ENCODE measurements at regions not wholly inside any gene's neighbourhood (a gene's known extent, or its start where the extent isn't known, plus 50 kb on each side); places are given as distances from the start of the nearest gene placed in this dataset.
A peak's percentile ranks its signal among the peaks of the same experiment; 100 is the strongest.

DNA sequence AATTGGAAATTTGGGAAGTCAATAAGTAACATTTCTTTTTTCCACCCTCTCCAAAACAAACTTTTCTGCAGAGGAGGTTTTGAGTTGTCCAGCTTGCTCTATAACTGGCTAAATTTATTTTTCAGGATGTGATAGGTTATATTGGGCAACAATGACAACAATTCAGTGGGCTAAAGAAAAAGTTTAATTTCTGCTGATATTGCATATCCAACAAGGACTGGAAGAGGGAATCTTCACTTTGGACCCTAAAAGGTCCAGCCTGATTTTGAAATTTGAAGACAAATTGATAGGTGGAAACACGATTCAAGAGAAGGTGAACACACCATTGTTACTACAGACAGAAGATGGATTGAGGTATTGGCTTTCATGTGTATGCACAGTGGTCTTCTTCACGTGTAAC lies 393.1 kb downstream of the BRINP1 start:
- DNase-seq, result no peak

- peak; percentile 97 for DNase-seq
Observed at GRCh38 chr9:118984607-118985006, 384.6 kb downstream of the BRINP1 start.

DNA sequence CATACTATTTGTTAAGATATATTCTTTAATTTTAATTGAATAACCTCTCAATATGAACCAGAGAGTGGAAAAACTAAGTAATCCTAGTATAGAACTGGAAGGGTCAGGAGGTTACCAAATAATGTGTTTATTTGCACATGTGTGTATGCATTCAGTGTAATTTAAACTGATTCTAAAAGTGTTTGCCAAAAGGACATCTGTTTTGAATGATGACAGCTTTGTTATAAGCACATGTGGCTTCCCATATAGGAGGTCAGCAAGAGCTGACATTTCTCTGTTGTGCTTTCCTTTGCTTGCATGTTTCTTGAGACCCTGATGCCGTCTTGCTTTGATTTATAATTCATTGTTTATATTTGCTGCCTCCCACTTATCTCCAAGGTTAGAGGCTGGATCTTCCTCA lies 383.4 kb downstream of the BRINP1 start:
- peak; percentile 86 for DNase-seq

- DNase-seq, result no peak
Observed at GRCh38 chr9:118987167-118987566, 382.1 kb downstream of the BRINP1 start.

DNA sequence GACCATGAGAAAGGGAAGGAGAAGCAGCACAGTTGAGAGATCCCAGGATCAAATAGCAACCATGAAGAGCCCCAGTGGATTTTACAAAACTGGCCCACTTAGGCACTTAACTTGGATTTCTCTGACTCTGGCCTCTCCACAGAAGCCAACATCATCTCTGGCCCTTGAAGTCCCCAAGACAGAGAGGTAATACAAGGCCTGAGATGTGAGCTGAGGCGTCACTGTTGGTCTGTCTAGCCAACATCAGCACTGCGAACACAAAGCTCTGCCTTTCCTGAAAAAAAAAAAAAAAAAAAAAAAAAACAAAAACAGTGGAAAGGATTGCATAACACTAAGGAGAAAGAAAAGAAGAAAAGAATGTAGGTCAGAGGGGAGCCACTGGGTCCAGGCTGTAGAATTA lies 378.3 kb downstream of the BRINP1 start:
- no peak for DNase-seq

GRCh38 chr9:118991366-118992285 lies 377.6 kb downstream of the BRINP1 start:
- DNase-seq, result no peak

DNA sequence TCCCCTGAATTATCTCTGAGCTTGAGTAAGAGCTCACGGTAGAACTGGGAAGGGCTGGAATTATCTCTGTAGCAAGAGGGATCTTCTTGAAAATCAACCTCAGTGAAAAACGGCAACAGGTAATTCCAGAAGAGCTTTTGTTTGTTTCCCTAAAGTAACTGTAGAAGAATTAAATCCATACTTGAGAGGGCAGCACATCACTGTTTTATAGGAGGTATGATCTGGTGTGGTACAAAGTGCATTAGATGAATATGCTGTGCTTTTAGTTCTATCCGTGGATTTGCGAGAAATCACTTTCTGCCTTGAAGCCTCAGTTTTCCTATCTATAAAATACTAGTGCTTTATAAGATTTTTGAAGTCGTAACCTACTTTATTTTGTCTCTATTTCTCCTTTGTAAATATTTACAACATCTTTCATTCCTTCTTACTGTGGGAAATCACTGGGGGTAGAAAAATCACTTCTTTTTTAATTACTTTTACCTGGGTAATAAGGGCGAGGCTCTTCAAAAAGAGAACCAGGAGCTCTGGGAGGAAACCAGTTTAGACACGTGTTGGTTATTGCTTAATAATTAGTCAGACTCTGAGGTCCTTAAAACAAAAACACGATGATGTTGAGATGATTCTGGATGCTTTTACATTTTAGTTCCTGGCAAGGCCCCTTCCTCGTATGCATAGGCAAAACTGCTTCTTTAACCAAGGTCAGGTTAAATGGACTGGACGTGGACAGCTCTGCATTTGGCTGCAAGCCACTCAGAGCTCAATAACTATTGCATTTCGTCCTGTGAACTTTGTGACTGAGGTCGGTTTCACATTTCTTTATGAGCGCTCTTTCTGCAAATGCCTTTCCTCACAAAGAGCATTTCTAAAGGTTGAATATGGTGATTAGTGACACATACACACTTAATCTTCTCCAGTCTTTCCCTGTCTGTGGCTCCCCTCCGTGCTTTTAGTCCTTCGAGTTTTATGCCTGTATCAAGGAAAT lies 376.1 kb downstream of the BRINP1 start:
- DNase-seq, result peak; percentile 12

DNA sequence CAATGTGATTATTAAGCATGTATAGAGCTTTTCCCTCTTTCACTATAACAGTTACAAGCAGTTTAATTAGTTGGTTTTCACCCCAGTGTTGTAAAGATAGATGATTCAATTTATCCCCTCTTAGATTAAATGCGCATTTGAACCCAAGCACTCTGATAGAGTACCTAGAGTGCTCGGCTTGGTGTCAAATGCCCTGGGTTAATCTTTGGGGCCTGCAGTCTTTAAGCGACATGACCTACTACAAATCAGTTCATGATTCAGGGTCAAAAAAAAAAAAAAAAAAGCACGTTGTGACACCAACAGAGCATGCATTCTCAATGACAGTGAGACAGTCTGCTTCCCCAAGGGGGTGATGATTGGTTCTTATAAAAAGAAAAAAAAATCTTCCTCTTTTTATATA lies 375.3 kb downstream of the BRINP1 start:
- DNase-seq, result no peak

DNA sequence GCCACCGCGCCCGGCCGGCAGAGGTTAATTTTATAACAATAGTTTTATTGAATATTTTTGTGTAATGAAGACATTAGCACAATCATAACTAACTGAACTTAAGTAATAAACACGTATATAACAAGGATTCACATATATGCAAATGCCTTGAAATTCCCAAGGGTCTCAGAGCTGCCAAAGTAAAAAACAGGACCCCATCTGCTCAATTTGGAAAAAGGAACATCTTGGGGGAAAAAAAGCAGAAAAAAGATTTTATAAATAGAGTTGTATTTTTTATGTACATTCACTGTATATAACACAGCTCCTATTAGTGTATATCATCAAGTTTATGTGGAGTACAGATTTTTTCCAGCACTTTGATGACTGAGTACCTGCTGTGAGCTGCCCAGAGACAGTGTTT lies 366.7 kb downstream of the BRINP1 start:
- no peak for DNase-seq

- peak; percentile 62 for DNase-seq
Observed at GRCh38 chr9:119003201-119003611, 366.0 kb downstream of the BRINP1 start.

DNA sequence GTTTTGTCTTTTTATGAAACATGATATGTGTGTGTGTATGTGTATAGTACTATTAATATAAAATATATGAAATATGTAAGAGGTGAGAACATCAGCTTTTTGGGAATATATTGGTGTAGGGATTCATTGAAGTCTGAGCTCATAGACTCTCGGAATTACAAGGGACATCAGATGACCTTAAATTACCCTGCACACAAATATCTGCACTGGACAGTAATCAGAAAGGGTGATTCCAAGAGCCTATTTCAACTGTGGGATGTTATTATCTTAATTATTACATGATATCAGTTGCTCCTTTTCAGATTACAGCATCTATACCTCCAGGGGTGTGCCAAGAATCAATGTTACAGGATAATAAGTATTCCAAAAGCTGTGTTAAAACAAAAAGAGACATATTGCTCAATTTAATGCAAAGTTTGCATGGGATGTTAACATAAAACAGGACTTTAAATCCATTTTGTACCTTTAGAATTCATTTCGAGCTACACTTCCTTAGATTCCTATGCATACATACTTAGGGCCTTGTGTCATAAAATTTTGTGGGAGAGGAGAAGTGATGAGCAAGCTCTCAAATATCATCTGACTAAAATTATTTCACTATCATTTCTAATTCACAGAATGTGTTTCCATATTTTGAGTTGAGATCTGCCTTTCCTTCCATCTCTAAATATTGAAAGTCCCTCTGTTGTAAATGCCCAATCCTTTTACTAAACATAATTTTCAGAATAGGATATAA lies 365.2 kb downstream of the BRINP1 start:
- no peak for DNase-seq

DNA sequence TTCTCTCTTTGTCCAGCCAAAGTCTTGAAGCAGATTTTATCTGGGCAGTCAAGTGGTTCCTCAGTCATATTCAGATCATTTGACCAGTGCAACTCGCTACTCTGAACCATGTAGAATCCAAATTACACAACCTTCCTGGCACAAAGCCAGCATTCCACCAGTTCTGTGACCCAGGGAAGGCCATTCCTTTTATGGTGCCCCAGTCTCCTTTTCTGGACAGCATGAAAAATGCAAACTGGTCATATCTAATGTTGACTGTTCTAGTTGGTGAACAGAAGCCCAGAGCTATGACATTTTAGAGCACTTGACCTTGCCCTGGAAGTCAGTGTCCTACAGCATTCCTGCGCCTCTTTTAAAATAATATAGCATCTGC lies 364.6 kb downstream of the BRINP1 start:
- peak; percentile 55 for DNase-seq

- DNase-seq, result no peak
Observed at GRCh38 chr9:119005162-119005561, 364.1 kb downstream of the BRINP1 start.

DNA sequence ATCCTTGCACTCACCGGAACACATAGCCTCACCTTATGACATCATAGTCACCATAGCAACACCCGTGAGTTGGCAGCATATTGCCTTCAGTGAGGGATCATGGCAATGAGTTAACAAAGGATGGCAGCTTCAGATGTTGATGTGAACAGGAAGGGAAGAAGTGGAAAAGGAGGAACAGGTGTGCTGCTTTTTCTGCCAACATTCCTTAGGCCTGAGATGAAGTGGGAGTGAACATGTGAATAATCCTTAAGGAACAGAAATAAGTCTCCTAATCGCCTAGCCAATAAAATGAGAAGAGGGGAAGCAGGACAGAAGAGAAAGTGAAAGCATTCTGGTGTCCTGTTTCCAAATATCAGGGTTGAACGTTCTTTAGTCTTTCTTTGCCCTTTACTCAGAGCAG lies 360.0 kb downstream of the BRINP1 start:
- DNase-seq, result peak; percentile 41

DNA sequence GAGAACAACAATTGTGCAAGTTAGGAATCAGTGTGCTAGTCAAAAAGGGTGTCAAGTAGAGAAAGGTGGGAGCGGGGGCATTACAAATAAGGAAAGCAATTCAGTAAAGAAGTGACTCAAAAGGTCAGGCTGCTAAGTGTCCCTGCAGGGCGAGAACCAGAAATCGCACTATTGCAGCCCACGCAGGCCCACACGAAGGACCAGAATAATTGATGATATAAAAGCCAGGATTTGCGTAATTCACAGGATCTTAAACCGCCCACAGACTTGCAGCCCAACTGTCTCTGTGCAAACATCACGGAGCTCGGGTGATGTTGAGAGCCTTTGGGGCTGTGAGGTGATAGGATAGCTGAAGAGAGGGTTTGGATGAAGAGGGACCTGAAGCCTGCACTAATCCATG lies 349.0 kb downstream of the BRINP1 start:
- no peak for DNase-seq

DNA sequence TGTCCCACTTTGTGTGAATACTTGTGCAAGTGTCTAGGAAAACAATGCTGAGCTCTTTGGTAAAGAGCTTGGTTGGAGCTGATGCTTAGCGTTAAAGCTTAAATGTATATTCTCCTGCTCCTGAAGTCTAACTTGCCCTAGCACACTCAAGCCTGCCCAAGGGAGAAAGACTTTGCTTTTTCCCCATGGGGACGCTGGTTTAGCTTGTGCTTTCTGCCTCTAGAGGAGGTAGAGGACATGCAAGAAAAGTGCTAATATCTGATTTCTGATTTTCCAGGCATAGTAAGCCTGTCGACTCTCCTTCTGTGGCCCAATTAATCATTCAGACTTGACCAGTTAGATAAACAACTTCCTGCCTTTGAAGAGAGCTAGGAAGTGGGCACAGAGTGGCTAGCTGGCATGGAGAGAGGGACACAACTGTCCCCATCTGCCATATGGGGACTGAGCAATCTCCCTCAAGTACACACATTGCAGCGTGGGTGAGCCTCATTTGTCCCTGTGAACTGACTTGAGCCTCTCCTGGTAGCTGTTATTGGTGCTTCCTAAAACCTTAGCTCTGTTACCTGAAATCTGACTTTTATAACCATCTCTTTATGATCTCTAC lies 348.4 kb downstream of the BRINP1 start:
- peak; percentile 22 for DNase-seq

- DNase-seq, result peak; percentile 94
Observed at GRCh38 chr9:119026120-119026519, 343.1 kb downstream of the BRINP1 start.

GRCh38 chr9:119027901-119028699 lies 341.1 kb downstream of the BRINP1 start:
- no peak for DNase-seq

GRCh38 chr9:119029886-119030285 lies 339.3 kb downstream of the BRINP1 start:
- no peak for DNase-seq

- no peak for DNase-seq
Observed at GRCh38 chr9:119033596-119033995, 335.6 kb downstream of the BRINP1 start.

DNA sequence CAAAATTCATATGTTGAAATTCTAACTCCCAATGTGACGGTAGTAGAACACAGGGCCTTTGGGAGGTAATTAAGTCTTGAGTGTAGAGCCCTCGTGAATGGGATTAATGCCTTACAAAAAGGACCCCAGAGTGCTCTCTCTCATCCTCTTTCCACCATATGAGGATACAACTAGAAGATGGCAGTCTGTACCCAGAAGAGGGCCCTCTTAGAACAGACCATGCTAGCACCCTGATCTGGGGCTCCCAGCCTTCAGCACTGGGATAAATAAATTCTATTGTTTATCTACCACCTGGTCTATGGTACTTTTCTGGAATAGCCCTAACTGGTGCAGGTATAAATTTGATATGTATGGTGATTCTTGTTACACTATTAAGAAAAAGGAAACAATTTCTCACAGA lies 332.3 kb downstream of the BRINP1 start:
- peak; percentile 52 for DNase-seq

DNA sequence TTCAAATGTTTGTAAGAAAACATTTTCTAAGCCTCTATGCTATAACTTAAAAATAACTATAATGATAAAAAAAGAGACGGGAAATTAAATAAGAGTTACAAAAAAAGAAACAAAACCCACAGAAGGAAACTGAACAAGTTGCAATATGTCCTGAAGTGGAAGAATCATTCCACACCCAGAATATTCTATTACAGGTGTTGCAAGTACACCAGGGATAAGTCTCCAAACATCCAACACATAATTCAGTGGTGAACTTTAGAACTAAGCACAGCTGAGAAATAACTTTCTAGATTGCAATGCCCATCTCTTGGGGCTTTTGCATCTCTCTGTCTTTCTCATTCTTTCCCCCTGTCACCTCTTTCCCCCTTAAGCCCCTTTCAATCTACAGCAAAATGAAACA lies 325.2 kb downstream of the BRINP1 start:
- no peak for DNase-seq

All from NCI-H69 (cell line).